ENCODE measurements at regions not wholly inside any gene's neighbourhood (a gene's known extent, or its start where the extent isn't known, plus 50 kb on each side); places are given as distances from the start of the nearest gene placed in this dataset.

DNA sequence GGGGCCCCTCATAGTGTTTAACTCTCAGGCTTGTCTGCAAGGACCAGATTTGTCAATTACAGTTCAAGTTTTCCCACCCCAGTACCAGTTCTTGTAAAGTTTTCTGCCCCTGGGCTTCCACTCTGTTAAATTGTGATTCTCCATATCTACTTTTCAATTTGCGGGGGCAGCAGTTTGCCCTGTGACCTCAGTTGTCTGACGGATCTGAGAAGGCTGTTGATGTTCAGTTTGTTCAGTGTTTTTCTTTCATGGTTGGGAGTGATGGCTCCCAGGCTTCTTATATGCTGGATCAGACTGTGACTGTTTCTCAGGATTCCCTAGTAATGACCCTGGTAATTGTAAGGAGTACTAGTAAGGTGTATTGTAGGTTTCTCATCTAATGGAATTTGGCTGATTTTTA, 101.0 kb upstream of the GGTLC1 start:
- DNase-seq (ENCODE audit: low read depth, low spot score): no peak
- H3K27ac ChIP-seq: no peak overlapping the region

DNA sequence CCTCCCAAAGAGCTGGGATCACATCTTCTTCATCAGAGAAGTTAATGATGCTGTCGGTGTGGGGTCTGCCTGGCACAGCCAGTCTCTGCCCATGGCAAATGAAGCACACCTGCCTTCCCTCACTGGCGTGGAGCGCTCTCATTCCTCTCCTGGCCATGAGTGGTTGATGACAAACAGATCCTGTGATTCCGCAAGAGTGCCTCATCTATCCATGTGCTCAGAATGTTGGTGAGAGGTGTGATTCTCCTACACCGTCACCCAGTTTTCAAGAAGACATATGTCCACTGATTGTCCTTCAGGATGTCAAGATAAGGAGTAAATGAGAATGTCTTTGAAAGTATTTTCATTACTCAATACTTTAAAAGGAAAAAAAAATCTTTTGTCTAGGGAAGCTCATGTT, 97.5 kb upstream of the GGTLC1 start:
- no peak for DNase-seq (ENCODE audit: low read depth, low spot score)
- no peak overlapping the region for H3K27ac ChIP-seq

DNA sequence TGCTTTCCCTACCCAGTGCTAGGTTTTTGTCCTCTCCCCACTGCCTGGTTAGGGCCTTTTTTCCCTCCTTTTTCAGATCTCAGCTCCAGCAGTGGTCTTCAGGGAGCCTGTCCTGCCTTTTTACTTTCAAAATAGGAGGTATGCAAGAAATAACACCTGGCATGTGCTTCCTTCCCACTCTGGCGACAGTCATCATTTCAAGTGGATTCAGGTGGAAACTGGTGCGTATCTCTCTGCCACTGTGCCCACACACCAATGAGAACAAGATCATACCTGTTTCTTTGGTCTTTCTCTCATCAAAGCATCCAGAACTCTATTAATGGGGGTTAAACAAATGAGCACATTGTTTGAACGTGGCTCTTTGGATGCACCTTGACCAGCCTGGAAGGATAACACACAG, 95.7 kb upstream of the GGTLC1 start:
- H3K27ac ChIP-seq: no peak overlapping the region

DNA sequence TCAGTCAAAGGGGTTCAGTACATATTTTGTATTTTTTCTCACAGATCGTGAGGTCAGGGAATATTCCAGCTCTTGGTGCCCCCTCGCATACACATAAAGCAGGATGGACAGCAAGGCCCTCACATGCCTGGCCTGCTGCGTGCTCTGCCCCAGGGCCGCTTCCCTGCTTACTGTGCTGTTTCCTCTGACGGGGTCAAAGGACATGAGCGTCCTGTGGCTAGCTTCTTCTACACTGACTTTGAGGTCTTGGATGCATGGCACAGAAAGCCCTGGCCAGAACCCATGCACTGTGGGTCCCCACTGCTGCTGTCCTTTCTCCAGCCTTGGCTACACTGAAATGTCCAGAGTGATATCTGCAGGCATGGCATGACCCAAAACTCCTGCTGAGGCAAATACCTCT, 92.5 kb upstream of the GGTLC1 start:
- no peak overlapping the region for H3K27ac ChIP-seq
- no peak for DNase-seq (ENCODE audit: low read depth, low spot score)

More for the DNA sequence above, 95.7 kb upstream of the GGTLC1 start:
- no peak for DNase-seq (ENCODE audit: low read depth, low spot score)

DNA sequence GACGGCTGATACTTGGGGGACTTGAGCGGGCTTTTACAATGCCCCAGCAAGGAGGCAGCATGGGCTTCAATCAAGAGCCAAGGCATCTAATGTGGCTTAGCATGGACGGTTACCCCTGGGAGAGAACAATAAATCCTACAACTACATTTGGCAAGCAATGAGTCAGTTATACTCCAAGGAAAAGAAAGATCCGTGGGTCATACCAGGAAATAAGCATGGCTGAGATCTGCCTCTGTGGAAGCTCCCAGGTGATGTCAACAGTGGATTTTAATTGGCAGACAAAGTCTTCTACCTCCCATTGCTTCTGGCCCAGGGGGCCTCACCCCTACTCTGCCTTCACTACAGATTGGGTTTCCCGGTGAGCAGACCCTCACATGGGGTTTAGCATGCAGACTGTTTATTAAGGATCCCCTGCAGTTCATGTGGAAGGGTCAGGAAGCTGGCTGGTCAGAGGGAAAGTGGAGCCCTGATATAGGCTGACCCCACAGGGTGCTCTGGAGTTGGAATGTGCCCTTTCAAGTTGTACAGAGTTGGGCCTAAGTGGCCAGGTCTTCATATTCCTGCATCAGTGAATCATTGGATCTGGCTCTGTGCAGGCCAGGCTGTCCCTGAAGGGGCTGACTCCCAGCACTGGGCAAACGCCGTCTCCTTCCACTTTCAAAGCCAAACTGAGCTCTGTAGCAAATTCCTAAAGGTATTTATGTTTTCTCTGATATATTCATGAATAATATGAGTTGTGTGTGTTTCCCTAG, 91.3 kb upstream of the GGTLC1 start:
- DNase-seq (ENCODE audit: low read depth, low spot score): no peak
- H3K27ac ChIP-seq: no peak overlapping the region

DNA sequence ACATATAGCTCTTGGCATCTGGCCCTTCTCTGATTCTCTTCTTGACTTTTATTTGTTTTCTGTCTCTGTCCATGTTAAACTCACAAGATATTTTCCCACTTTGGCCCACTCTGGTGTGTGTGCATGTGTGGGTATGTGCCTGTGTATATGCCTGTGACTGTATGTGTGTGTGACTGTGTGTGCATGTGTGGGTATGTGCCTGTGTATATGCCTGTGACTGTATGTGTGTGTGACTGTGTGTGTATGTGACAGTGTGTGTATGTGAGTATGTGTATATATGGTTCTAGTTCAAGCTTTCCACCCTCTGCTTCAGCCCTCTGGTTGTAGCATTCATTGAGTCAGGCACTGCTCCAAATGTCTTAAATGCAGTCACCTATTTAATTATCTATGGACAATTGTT, 88.6 kb upstream of the GGTLC1 start:
- no peak for DNase-seq (ENCODE audit: low read depth, low spot score)
- H3K27ac ChIP-seq: no peak overlapping the region

DNA sequence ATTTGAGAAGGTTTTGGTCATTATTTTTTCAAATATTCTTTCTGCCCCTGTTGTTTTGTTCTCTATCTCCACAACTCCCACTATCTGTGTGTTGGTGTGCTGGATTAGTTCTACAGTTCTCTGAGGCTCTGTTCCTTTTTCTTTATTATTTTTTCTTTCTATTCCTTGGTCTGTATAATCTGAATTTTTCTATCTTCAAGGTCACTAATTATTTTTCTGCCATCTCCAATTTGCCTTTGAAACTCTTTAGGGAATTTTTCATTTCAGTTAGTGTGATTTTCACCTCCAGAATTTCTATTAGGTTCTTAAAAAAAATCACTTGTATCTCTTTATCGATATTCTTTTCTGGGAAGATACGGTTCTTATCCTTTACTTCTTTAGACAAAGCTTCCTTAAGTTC, 82.1 kb upstream of the GGTLC1 start:
- no peak for DNase-seq (ENCODE audit: low read depth, low spot score)
- no peak overlapping the region for H3K27ac ChIP-seq

DNA sequence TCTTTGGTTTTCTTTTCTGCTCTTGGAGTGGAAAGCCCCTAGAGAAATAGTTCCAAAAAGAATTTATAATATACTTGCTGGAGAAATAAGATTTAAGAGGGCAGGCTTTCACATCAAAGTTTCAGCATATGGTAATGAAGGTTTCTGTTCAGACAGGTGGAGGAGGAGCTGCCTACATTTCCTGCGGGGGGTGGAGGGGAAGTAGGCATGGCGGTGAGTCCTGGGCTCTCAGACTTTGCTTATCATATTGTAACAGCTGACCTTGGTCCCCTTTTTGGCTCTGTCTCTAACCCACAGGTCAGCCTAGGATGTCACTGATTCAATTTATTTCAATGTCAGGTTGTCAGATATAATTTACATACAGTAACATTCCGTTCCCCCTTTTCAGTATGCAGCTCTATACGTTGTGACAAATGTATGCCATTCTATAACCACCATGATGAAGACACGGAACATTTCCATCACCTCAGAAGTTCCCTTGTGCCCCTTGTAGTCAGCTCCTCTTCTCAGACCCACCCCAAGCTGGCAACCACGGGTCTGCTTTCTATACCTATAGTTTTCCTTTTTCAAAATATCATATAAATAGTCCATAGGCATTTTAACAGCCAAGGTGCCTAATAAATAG, 77.6 kb upstream of the GGTLC1 start:
- no peak overlapping the region for H3K27ac ChIP-seq
- no peak for DNase-seq (ENCODE audit: low read depth, low spot score)

DNA sequence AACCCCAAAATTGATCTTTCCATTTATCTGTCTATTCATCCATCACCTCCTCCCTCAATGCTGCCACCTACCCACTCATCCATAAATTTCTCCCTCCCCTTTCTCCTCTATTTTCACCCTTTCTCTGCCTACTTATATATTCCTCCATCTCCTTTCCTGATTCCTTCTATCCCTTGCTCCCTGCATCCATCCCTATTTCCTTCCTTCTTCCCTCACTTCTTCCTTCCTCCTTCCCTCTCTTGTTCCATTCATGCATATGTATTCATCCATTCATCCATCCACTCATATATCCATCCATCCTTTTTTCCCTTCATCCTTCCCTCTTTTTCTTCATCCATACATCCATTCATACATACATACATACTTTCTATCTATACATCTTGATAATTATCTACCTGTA, 76.3 kb upstream of the GGTLC1 start:
- DNase-seq (ENCODE audit: low read depth, low spot score): no peak
- H3K27ac ChIP-seq: no peak overlapping the region

DNA sequence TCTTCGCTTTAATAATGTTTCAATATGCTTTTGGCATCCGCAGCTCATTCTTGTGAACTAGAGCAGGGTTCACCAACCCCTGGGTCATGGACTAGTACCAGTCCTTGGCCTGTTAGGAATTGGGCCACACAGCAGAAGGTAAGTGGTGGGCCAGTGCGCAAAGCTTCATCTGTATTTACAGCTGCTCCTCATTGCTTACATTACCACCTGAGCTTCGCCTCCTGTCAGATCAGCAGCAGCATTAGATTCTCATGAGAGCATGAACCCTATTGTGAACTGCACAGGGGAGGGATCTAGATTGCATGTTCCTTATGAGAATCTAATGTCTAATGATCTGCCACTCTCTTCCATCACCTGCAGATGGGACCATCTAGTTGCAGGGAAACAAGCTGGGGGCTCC, 75.5 kb upstream of the GGTLC1 start:
- DNase-seq (ENCODE audit: low read depth, low spot score): no peak

DNA sequence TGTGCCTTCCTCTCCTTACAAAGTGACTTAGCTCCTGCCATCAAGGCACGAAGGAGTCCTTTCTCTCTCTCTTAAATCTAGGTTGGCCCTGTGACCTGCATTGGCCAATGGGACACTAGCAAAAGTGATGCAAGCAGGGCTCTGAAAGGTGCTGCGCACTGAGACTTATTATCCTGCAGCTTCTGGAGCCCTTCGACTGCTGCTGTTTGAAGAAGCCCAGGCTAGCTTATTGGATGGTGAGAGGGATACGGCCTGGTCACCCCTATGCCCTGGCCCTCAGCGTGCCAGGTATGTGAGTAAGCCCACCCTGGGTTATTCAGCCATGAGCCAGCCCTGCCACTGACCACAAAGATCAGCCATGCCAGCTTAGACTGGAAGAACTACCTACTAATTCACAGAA, 74.5 kb upstream of the GGTLC1 start:
- H3K27ac ChIP-seq: no peak overlapping the region
- no peak for DNase-seq (ENCODE audit: low read depth, low spot score)

More for the DNA sequence above, 75.5 kb upstream of the GGTLC1 start:
- no peak overlapping the region for H3K27ac ChIP-seq

DNA sequence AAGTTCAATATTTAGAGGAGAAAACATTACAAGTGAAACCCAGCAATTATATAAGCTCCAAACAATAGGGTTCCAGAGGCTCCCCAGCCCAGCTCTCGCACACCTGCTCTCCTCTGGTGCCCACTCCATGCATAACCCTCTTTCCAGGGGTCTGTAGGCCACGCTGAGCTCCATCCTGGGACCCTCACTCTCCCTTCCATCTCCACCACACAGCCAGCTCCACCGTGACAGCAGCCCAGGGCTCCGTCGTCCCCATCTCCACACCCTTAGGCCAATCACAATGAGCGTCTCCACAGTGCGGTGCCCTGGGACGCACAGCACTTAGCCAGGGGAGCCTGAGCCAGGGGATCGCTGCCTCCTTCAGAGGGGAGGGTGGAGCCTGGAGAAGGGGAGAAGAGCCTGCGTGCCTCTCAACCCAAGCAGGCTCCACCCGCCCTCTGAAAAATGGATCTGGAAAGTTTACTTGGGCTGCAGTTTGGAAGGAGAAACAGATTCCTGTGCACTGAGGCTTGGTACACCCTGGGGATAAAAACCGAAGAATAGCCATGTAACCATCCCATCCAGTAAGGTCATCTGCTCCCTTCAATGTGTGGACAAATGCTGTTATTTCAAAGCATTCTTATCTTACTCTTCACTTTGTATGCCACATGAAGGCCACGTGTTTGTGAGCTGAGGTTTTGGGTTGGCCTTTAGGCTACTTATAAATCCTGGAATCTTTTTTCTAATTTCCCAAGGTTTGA, 72.4 kb upstream of the GGTLC1 start:
- DNase-seq (ENCODE audit: low read depth, low spot score): no peak
- H3K27ac ChIP-seq: no peak overlapping the region

DNA sequence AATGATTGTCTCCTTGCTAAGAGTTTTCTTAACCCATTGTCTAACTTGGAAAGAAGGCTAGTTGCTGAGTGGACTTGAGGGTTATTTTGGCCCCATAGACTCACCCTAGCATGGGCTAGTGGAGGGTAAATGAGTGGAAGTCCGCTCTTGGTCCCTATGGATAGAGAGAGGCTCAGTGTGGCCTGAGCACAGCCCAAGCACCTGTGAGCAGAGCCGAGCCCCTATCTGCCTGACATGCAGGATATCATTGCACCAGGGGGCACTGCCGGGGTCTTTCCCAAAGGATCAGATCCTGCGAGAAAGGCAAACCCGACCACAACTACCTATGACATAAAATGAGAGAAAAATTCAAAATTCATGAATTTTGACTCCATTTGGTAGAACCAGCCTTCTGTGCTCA, 70.6 kb upstream of the GGTLC1 start:
- no peak for DNase-seq (ENCODE audit: low read depth, low spot score)
- H3K27ac ChIP-seq: no peak overlapping the region

DNA sequence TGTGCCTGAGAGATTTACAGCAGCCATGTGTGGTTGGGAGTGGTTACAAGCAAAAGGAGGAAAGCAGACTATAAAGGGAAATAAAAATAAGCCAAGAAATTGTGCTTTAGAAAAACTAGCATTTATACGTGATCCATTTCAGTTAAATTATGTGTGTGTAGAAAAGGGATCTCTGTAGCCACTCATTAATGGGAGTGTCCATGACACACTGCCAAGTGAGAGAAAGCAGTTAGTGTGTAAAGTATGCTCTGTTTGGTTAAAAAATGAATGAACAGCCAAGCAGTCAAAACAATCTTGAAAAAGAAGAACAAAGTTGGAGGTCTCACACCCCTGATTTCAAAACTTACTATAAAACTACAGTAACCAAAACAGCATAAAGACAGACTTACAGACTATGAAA, 67.9 kb upstream of the GGTLC1 start:
- H3K27ac ChIP-seq: no peak overlapping the region

DNA sequence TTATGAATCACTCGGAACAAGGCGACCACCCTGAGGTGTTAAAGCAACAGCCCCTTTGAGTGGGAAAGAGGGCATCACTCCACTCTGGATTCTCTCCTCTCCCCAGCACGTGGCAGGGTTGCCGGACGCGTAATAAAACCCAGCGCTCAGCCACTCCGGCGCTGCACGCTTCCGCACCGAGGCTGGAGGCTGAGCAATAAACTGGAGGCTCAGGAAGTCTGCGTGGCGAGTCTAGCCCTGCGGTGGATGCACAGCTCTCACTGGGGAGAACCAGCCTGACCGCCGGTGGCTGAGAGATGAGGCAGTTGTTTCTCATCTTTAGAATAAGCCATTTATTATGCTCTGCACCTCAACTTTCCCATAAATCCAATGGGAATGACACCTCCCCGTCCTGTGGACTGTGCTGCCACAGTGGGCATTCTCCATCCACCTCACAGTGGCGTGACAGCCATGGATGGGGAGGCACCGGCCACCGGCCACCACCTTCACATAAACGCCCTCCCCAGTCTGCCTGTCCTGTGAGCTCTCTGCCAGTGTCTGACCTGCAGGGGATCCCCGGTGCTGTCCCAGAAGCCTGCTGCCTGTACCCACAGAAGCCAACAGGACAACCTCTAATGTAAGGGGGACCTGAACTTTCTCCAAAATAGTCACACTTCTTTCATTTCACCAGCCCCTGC, 64.2 kb upstream of the GGTLC1 start:
- DNase-seq (ENCODE audit: low read depth, low spot score): no peak

More for the DNA sequence above, 67.9 kb upstream of the GGTLC1 start:
- DNase-seq (ENCODE audit: low read depth, low spot score): no peak

DNA sequence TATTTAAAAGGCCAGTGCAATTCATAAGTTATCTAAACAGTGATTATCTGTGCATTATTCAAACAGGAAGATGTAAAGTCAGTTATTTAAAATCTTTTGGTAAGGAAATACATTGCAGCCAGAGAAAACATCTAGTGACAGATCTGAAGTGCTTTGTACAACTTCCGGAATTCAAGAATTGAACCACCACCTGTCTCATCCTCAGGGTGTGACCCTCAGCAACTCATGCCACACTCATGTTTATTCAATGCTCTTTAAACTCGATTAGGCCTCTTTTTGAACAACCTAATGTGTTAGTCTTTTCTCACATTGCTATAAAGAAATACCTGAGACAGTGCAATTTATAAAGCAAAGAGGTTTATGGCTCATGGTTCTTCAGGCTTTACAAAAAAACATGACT, 62.6 kb upstream of the GGTLC1 start:
- DNase-seq (ENCODE audit: low read depth, low spot score): no peak
- H3K27ac ChIP-seq: no peak overlapping the region

More for the DNA sequence above, 64.2 kb upstream of the GGTLC1 start:
- H3K27ac ChIP-seq: no peak overlapping the region

DNA sequence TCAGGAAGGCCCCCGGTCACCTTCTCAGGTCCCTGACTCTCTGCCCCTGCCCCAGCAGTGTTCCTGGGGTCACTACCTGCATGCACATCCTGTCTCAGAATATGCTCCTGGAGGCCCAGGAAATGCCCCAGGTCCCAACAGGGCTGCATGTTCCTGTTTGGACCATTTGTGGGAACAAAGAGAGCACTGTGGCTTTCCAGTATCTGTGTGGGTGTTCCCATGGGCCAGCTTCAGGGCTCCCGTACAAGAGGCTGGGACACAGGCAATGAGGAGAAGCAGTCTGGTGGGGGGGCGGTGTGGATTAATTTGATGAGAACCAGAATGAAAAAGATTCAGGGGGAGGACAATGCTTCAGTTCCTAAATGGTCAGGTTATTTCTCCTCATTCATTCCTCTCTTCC, 61.5 kb upstream of the GGTLC1 start:
- no peak overlapping the region for H3K27ac ChIP-seq
- no peak for DNase-seq (ENCODE audit: low read depth, low spot score)

DNA sequence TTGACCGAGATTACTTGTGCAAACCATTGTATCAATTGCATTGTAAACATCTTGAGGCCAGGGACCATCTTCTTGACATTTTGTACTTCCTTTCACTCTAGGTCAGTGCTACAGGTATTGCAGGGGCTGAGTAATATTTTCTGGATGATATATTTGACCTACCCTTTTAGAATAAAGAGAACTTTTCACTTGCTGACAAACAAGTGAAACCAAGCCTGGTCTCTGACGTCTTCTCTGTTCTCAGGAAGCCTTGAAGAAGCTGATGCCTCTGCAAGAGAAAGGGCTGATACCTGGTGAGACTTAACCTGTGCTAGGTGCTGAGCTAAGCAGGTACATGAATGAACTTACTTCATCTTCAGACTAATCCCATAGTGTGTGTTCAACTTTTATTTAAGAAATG, 60.5 kb upstream of the GGTLC1 start:
- DNase-seq (ENCODE audit: low read depth, low spot score): no peak
- no peak overlapping the region for H3K27ac ChIP-seq

DNA sequence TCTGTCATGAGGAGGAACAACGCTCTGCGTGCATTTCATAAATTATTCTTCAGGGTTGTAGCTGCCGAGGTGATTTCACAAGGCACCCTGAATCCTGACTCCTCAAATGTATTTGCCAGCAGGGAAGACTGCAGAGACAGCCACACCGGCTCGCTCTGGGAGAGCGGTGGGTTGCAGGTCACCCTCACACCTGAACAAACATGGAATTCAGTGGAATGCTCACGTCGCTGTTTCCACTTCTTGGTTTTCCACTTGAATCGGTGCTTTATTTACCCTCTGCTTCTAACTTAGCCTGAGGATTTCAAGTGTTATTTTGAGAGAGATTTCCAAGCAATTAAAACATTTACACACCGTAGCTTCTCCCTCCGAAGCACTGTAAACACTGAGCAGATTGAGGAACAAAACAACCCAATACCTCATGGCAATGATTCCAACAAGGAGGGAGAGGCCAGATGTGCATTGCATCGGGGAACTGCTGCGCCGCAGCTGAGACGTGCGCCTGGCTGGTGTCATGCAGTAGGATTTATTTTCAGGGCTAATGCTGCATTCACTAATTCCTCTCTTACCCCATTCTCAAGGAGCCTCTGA, 59.5 kb upstream of the GGTLC1 start:
- H3K27ac ChIP-seq: no peak overlapping the region
- DNase-seq (ENCODE audit: low read depth, low spot score): no peak

DNA sequence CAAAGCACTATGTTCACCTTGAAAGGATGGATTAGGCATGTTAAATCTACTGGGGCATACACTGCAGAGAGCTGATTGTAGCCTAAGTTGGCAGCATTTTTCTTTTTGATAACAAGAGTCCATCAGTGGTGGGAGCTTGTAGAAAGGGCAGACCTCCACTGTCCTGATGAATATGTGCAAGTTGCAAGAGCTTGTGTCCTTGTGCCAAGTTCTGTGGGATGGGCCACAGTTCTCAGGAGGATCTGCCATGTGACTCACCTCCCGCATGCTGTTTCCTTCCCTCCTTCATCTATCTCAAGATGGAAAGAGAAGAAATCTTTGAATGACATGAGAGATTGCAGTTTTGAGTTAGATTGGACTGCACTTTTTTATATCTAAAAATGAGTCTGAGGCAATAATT, 58.3 kb upstream of the GGTLC1 start:
- no peak overlapping the region for H3K27ac ChIP-seq
- no peak for DNase-seq (ENCODE audit: low read depth, low spot score)

Data from epithelial cell of prostate (primary cell).